ENCODE measurements at regions not wholly inside any gene's neighbourhood (a gene's known extent, or its start where the extent isn't known, plus 50 kb on each side); places are given as distances from the start of the nearest gene placed in this dataset.

- H3K4me1 ChIP-seq (ENCODE audit: control insufficient read depth in 1 of 2, insufficient read depth in 1 of 2, low read depth in 1 of 2, low read length in 1 of 2) = no peaks in the 10 kb centered on the region
- no peak overlapping the region for H3K4me3 ChIP-seq (ENCODE audit: low read depth in 1 of 2, low read length in 1 of 2)
- no peak overlapping the region for H3K27ac ChIP-seq
- H3K9me3 ChIP-seq = no peaks in the 10 kb centered on the region
- no peak for TF ChIP-seq CTCF (IDR thresholded peaks at IDR 0.05)
- no peaks in the 10 kb centered on the region for H3K27me3 ChIP-seq
- no peaks in the 10 kb centered on the region for H3K36me3 ChIP-seq
These were observed 331.5 kb downstream of the SAMD5 start for GRCh38 chr6:147839708-147840610.

- Histone ChIP-seq H3K4me3 (ENCODE audit: low read depth in 1 of 2, low read length in 1 of 2) (no peak overlapping the region), H3K36me3 (no peaks in the 10 kb centered on the region), H3K27ac (no peak overlapping the region), H3K27me3 (no peaks in the 10 kb centered on the region), H3K9me3 (no peaks in the 10 kb centered on the region), H3K4me1 (ENCODE audit: control insufficient read depth in 1 of 2, insufficient read depth in 1 of 2, low read depth in 1 of 2, low read length in 1 of 2) (no peaks in the 10 kb centered on the region)
- no peak for TF ChIP-seq CTCF (IDR thresholded peaks at IDR 0.05)
These were observed 333.2 kb downstream of the SAMD5 start for GRCh38 chr6:147841547-147842148.

- Histone ChIP-seq H3K27me3 (no peaks in the 10 kb centered on the region), H3K36me3 (no peaks in the 10 kb centered on the region), H3K9me3 (no peaks in the 10 kb centered on the region), H3K4me3 (ENCODE audit: low read depth in 1 of 2, low read length in 1 of 2) (no peak overlapping the region), H3K4me1 (ENCODE audit: control insufficient read depth in 1 of 2, insufficient read depth in 1 of 2, low read depth in 1 of 2, low read length in 1 of 2) (no peaks in the 10 kb centered on the region), H3K27ac (no peak overlapping the region)
- TF ChIP-seq CTCF (IDR thresholded peaks at IDR 0.05) = no peak
These were observed 341.2 kb downstream of the SAMD5 start for GRCh38 chr6:147849401-147850330.

- H3K36me3 ChIP-seq = no peaks in the 10 kb centered on the region
- H3K9me3 ChIP-seq = no peaks in the 10 kb centered on the region
- TF ChIP-seq CTCF (IDR thresholded peaks at IDR 0.05) = no peak
- H3K4me3 ChIP-seq (ENCODE audit: low read depth in 1 of 2, low read length in 1 of 2) = no peak overlapping the region
- H3K27ac ChIP-seq = no peak overlapping the region
- no peaks in the 10 kb centered on the region for H3K4me1 ChIP-seq (ENCODE audit: control insufficient read depth in 1 of 2, insufficient read depth in 1 of 2, low read depth in 1 of 2, low read length in 1 of 2)
- H3K27me3 ChIP-seq = no peaks in the 10 kb centered on the region
These were observed 344.3 kb downstream of the SAMD5 start for GRCh38 chr6:147852772-147853171.

- Histone ChIP-seq H3K27ac (no peak overlapping the region), H3K27me3 (no peaks in the 10 kb centered on the region), H3K9me3 (no peaks in the 10 kb centered on the region), H3K4me1 (ENCODE audit: control insufficient read depth in 1 of 2, insufficient read depth in 1 of 2, low read depth in 1 of 2, low read length in 1 of 2) (no peaks in the 10 kb centered on the region), H3K4me3 (ENCODE audit: low read depth in 1 of 2, low read length in 1 of 2) (no peak overlapping the region), H3K36me3 (no peaks in the 10 kb centered on the region)
- TF ChIP-seq CTCF (IDR thresholded peaks at IDR 0.05) = no peak
These were observed 345.1 kb downstream of the SAMD5 start for GRCh38 chr6:147853574-147853973.

Measured in neutrophil (primary cell).